Esophagus squamous epithelium (tissue), 4 donors: ENCODE measurements at regions not wholly inside any gene's neighbourhood (a gene's known extent, or its start where the extent isn't known, plus 50 kb on each side); places are given as distances from the start of the nearest gene placed in this dataset.

Experiments
- POLR2A ChIP-seq, 4 donors: fragments of 450-650 bp; IDR thresholded peaks; one replicate each; pipeline ENCODE4 v1.6.1; 2017; ENCODE audit warnings: antibody characterized with exemption in 4 of 4, mild to moderate bottlenecking in 4 of 4, moderate library complexity in 3 of 4
- TF ChIP-seq, protein P1 (sequence below), 6 experiments: fragments of 450-650 bp in 4 of 6; fragments of 200-600 bp in 2 of 6; sonication (generic) in 2 of 6; IDR thresholded peaks; one replicate each; pipeline ENCODE4 v1.5.1; 2016 to 2019; ENCODE audit warnings: antibody characterized with exemption in 6 of 6, mild to moderate bottlenecking in 4 of 6, moderate library complexity in 4 of 6

DNA sequence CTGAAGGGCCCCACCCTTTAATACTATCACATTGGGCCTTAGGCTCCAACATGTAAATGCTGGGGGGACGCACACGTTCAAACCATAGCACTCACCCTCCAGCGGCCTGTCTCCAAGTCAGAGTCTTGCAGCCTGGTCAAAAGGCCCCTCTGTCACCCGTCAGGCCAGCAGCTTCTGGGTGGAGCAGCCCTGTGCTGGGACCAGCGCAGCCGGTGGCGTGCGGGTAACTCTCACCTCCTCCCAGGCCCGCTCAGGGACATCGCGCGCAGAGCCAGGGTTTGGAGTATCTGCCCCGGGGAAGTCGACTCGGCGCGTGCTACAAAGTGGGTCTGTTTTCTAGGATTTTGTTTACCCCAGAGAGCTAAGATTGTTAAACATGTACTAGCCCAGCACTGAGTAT lies 93.0 kb upstream of the COL5A1 start:
- TF ChIP-seq POLR2A (IDR thresholded peaks at IDR 0.05): no peak
- TF ChIP-seq, protein P1, sequence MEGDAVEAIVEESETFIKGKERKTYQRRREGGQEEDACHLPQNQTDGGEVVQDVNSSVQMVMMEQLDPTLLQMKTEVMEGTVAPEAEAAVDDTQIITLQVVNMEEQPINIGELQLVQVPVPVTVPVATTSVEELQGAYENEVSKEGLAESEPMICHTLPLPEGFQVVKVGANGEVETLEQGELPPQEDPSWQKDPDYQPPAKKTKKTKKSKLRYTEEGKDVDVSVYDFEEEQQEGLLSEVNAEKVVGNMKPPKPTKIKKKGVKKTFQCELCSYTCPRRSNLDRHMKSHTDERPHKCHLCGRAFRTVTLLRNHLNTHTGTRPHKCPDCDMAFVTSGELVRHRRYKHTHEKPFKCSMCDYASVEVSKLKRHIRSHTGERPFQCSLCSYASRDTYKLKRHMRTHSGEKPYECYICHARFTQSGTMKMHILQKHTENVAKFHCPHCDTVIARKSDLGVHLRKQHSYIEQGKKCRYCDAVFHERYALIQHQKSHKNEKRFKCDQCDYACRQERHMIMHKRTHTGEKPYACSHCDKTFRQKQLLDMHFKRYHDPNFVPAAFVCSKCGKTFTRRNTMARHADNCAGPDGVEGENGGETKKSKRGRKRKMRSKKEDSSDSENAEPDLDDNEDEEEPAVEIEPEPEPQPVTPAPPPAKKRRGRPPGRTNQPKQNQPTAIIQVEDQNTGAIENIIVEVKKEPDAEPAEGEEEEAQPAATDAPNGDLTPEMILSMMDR (IDR thresholded peaks at IDR 0.05): no peak
